GDM1 (cell line): ENCODE measurements at regions not wholly inside any gene's neighbourhood (a gene's known extent, or its start where the extent isn't known, plus 50 kb on each side); places are given as distances from the start of the nearest gene placed in this dataset.

Source experiments
- DNase-seq: peaks from one replicate; lab custom pipeline; 2025; lab: John Stamatoyannopoulos, UW

- no peak for DNase-seq
These were observed 608.0 kb upstream of the JAG1 start for GRCh38 chr20:11281768-11282167.

GRCh38 chr20:11287126-11287525 is 613.3 kb upstream of the JAG1 start:
- DNase-seq: no peak

DNA sequence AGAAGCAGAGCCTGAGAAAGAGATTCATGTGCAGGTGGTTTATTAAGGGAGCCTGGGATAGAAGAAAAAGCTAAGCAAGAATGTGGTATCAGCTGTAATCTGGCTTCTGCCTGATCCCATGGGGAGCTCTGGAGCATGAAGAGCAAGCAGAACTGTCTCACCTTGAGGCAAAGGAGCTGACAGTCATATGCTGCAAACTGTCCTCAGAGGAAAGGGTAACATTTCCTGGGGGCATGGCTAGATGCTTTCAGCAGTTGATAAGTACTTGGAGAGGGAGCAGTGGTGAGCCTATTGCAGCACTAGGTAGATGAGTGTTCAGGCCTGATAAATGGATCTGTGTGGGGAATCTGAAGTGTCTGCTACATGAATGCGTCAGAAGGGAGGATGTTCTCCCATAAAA is 621.5 kb upstream of the BTBD3 start:
- no peak for DNase-seq

GRCh38 chr20:11296951-11297350 is 620.7 kb upstream of the BTBD3 start:
- no peak for DNase-seq

- DNase-seq: no peak
These were observed 616.0 kb upstream of the BTBD3 start for GRCh38 chr20:11301699-11302098.

DNA sequence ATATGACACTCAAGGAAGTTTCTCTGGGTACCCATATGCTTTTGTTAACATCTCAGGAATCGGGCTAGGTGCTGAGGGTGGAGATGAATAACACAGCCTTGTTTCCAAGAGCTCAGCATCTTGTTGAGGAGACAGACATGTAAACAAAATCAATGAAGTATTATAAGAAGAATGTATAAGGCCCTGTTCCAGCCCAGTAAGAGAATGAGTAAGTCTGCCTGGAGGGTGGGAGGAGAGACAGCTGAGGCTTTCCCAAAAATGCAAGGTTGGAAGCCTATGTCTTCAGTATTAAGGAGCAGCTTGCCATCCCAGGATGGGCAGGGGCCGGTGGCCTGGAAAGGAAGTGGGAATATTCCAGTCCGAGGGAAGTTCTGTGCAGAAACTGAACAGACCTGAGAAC is 615.3 kb upstream of the BTBD3 start:
- DNase-seq: no peak

- no peak for DNase-seq
These were observed 612.9 kb upstream of the BTBD3 start for GRCh38 chr20:11304795-11305194.

- DNase-seq: no peak
These were observed 612.3 kb upstream of the BTBD3 start for GRCh38 chr20:11305406-11305805.

- no peak for DNase-seq
These were observed 606.0 kb upstream of the BTBD3 start for GRCh38 chr20:11311659-11312224.

DNA sequence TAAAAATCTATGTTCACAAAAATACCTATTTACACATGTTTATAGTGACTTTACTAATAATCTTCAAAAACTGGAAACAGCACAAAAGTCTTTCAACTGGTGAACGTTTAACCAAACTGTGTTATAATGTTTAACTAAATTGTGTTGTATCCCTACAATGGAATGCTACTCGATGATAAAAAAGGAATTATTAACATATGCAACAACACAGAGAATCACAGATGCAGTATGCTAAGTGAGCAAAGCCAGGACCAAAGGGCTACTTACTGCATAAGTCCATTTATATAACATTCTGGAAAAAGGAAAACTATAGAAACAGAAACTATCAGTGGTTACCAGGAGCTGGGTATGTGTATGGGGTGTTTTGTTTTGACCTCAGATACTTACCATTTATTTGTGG is 602.2 kb upstream of the BTBD3 start:
- no peak for DNase-seq

DNA sequence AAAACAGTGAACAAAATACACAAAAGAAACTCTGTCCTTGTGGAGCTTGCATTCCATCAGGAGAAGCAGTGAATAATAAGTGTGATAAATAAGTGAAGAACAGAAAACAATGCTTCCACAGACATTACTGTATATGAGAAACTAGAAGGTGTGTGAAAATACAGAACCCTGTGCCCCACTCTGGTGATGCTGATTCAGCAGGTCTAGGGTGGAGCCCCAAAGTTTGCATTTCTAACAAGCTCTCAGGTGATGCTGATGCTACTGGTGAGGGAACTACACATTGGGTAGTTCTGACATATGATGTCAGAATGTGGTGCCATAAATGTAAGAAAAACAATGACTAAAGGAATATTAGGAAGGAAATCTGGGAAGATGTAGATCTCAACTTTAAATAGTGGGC is 601.4 kb upstream of the BTBD3 start:
- DNase-seq: no peak

DNA sequence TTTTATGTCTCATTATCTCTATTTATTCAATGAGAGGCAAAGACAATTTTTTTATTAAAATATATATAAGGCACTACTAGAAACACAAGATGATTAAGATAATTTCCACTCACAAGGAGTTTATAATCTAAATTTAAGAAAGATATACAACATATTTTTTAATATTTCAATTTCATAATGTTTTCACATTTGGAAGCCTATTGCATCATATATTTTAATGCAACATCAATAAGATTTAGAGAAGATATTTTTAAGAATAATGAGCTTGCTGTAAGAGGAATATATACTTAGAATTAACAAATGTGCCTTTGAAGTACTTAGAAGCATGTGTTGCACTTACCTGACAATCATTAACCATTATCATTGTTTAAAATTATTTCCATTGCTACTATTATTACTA is 597.7 kb upstream of the BTBD3 start:
- DNase-seq: no peak

DNA sequence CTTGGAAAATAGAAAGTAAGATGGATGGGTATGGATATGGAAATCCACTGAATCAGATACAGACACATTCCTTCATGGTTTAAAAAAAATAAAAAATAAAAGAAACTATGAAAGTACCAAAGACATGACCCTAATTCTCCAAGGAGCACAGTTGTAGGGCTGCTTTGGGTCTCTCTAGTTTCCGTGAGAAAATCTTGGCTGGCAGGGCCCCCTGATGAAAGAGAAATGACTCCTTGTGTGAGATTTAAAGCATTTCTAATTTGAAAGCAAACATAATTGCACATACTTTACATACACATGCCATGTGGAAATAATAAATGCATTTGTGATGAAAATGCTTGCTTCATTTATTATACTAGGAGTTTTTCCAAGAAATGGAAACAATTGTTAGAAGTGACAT is 593.9 kb upstream of the BTBD3 start:
- no peak for DNase-seq

DNA sequence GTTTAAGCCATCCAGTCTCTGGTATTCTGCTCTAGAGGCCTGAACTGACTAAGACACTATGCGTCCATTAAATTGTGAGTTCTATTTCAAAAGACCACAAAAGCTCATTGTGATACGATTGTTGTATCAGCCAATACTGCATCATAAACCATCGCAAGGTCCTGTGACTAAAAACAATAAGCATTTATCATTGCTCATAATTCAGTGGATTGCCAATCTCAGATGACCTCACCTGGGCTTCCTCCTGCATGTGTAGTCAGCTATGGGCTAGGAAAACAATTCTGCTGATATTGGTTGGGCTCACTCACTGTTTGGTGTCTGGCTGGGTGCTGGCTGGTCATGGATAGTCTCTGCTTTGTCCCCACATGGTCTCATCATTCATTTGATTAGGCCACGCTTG is 592.7 kb upstream of the BTBD3 start:
- no peak for DNase-seq

DNA sequence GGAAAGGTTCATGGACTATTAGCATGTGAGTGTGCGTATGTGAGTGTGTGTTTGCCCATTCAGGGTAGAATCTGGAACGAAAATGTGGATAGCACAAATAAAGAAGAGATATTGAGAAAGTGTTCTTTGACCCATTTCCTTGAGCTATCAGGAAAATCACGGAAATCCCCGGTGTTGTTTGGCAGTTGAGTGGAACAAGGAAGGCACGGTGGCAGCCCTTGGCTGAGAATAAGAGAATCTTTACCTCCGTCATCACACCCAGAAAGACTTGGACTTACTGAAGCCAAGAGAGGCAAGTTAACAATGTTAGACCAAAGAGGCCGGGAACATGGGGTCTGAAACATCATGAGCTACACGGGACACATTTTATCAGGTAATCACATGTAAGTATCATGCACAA is 588.9 kb upstream of the BTBD3 start:
- no peak for DNase-seq

DNA sequence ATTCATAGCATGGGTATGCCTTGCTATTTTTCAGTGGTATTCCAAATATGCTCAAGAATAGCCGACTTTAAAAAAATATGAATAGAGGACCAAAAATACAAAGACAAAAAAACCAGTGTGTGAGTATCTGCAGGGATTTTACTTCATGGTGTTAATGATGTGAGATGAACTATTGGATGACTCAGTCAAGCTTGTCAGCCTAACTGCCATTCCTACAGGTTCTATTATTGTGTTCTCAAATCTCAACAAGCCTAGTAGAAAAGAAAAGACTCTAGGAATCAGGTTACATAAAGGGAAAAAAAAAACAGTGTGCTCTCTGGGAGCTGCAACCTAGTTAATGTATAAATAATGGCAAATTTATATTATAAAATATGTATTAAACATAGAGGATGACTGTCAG is 588.4 kb upstream of the BTBD3 start:
- DNase-seq: no peak

- DNase-seq: no peak
These were observed 586.6 kb upstream of the BTBD3 start for GRCh38 chr20:11331096-11331495.

DNA sequence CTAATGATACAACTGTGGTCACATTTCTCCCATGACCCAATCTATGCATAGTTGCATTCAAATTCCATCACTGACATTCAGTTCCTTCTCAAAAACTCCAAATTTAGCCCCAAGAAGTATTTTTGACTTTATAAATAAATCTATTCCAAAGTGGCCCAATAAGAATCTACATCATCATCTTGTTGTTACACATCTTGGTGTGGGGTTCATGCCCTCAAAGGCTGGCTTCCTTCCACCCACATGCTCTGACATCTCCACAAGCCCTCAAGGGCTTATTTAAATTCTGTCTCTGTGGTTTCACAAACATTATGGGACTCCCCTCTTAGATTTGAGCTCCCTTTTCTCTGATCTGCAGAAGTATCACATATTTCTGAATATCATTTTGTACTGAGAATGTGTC is 585.3 kb upstream of the BTBD3 start:
- no peak for DNase-seq

- no peak for DNase-seq
These were observed 584.1 kb upstream of the BTBD3 start for GRCh38 chr20:11333634-11334033.

DNA sequence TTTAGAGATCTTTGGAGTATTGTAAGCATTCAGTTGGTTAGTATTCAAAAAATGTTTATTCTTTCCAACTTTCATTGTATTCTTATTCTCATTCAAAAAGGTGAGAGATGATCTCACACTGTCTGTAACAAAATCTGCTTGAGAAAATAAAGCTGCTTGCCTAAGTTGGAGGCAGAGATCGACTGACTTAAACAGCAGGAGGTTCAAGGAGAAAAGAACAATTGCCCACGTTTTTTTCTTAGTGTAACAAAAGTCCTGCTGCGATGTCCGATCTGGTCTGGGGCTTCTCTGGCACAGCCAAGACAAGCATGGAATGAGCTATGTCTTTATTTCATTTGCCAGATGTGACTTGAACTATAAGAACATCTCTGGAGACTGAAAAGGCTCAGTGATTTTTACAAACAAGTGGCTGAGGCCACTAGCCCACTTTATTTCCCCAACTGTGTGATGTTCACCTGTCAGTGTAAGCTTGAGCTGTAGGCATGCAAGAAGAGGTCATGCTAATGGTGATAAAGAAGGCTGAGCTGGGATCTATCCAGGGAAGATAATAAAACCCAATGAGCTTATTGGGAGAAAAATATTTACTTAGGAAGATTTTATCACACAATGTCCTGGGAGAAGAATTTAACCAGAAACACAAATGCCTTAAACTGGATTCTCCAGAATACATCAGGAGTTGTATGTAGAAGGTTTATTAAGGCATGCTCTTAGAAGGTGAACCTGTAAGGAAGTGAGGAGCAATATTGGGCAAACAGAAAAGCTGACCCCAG is 580.1 kb upstream of the BTBD3 start:
- DNase-seq: no peak

DNA sequence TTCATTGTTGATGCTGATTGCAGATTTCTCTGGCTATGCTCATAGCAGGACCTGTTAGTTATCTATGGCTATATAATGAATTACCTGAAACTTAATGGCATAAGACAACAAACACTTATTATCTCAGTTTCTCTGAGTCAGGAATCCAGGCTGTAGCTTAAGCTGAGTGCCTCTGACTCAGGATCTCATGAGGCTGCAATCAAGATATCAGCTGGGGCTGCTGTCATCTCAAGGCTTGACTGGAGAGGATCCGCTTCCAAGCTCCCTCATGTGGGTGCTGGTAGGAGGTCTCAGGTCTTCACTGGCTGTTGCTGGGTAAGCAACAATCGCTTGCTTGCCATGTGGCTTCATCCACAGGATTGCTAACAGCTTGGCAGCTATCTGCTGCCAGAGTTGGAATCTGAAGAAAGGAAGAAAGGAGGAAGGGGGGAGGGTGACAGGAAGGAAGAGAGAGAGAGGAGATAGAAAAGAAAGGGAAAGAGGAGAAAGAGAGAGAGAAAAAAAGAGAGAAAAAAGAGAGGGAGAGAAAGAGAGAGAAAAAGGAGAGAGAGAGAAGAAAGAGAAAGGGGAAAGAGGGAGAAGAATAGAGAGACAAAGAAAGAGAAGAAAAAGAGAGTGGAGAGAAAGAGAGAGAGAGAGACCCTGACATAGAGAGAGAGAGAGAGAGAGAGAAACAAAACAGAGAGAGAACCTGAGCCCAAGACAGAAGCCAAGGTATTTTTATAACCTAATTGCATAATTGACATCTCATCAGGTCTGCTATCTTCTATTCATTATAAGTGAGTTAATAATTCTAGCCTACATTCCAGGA is 579.0 kb upstream of the BTBD3 start:
- no peak for DNase-seq

DNA sequence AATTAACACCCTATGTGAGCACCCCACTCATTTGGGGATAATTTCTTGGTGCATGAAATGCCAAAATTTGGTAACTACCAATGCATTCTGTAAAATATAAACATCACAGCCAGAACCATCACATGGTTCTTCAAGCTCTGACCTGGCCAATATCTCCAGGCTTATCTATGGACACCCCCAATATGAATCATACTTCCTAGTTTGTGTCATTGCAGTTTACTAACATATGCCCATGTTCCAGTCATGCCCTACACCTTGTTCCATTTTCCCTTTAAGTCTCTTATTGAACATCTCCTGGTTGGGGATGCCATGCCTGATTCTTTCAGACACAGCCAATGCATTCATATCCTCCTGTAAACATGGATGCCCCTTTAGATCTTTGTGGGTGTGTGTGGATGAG is 572.8 kb upstream of the BTBD3 start:
- DNase-seq: no peak

DNA sequence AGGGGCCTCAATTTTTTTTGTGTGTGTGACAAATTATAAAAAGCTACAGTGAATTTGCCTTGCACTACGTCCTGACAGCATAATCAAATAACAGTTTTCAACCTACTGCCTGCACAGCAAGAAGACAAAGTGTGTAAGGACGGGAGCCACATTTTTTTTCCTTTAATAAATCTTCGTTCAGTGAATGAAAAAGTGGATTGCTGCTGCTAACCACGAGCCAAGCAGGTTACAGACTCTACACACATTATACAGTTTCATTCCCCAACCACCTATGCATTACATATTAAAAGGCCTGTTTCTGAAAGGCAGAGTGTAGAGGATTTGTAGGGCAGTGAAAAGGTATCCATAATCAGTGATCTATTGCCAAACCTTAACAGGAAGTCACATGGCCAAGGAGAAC is 570.0 kb upstream of the BTBD3 start:
- no peak for DNase-seq
